SU-DHL-6 (cell line): ENCODE measurements at regions not wholly inside any gene's neighbourhood (a gene's known extent, or its start where the extent isn't known, plus 50 kb on each side); places are given as distances from the start of the nearest gene placed in this dataset.

Source experiments
- H2AFZ ChIP-seq: fragments of 200-600 bp; sonication (generic); 2 replicates; pipeline ENCODE4 v1.6.1; 2014; ENCODE audit warnings: low read depth, mild to moderate bottlenecking, moderate library complexity, mixed read lengths, antibody characterized with exemption, low read length; ENCODE audit not compliant: severe bottlenecking
- H3F3A ChIP-seq: fragments of 200-600 bp; shearing (Covaris generic); 2 replicates; pipeline ENCODE4 v1.6.0; 2016; ENCODE audit warnings: antibody characterized with exemption, mild to moderate bottlenecking; ENCODE audit not compliant: insufficient read depth
- H3K27ac ChIP-seq: fragments of 200-600 bp; sonication (generic); 2 replicates; pipeline ENCODE4 v1.5.1; 2016; ENCODE audit warnings: low read depth, mild to moderate bottlenecking, low read length, moderate library complexity, mixed read lengths
- H3K27me3 ChIP-seq: fragments of 200-600 bp; sonication (generic), shearing (Covaris generic); 2 replicates; pipeline ENCODE4 v1.6.0; 2014; ENCODE audit warnings: mild to moderate bottlenecking, low read length
- H3K36me3 ChIP-seq: fragments of 200-600 bp; sonication (generic); 2 replicates; pipeline ENCODE4 v1.6.1; 2014; ENCODE audit warnings: mild to moderate bottlenecking, low read length, mixed read lengths
- H3K4me2 ChIP-seq: fragments of 300-600, 200-600 bp; shearing (Covaris generic), sonication (generic); 2 replicates; pipeline ENCODE4 v1.6.0; 2014; ENCODE audit warnings: low read length, low read depth, mild to moderate bottlenecking; ENCODE audit not compliant: poor library complexity, severe bottlenecking
- H3K4me3 ChIP-seq: fragments of 200-600 bp; sonication (generic); 2 replicates; pipeline ENCODE4 v1.5.1; 2014; ENCODE audit warnings: antibody characterized with exemption, low read length, mild to moderate bottlenecking, mixed read lengths; ENCODE audit not compliant: insufficient read depth, poor library complexity, severe bottlenecking
- H3K79me2 ChIP-seq: fragments of 200-600 bp; sonication (generic); 2 replicates; pipeline ENCODE4 v1.6.1; 2014; ENCODE audit warnings: mild to moderate bottlenecking, low read length, moderate library complexity; ENCODE audit not compliant: insufficient read depth
- H3K9ac ChIP-seq: fragments of 200-600 bp; sonication (generic); 2 replicates; pipeline ENCODE4 v1.7.0; 2014; ENCODE audit warnings: mild to moderate bottlenecking, low read length
- H3K9me2 ChIP-seq: fragments of 200-600 bp; sonication (generic); replicated peaks from 2 replicates; pipeline ENCODE4 v1.6.1; 2014; ENCODE audit warnings: low read length; ENCODE audit not compliant: insufficient read depth
- H3K9me3 ChIP-seq: fragments of 200-600 bp; sonication (generic); 2 replicates; pipeline ENCODE4 v1.6.1; 2014; ENCODE audit warnings: low read length, mixed read lengths; ENCODE audit not compliant: insufficient read depth
- H4K20me1 ChIP-seq: fragments of 200-600 bp; sonication (generic); 2 replicates; pipeline ENCODE4 v1.6.1; 2014; ENCODE audit warnings: low read depth, mild to moderate bottlenecking, antibody characterized with exemption, low read length, moderate library complexity, mixed read lengths
- EZH2phosphoT487 ChIP-seq: fragments of 200-600 bp; sonication (generic), shearing (Covaris generic); conservative IDR thresholded peaks from 2 replicates; pipeline ENCODE4 v1.6.1; 2018; ENCODE audit warnings: mild to moderate bottlenecking, antibody characterized with exemption, low read length, moderate library complexity, mixed read lengths
- TF ChIP-seq, protein P1 (sequence below): fragments of 200-600 bp; sonication (generic); IDR thresholded peaks from one replicate; pipeline ENCODE4 v1.5.1; 2017; ENCODE audit warnings: antibody characterized with exemption, mild to moderate bottlenecking, low read length, moderate library complexity; ENCODE audit not compliant: insufficient read depth, poor library complexity, severe bottlenecking

DNA sequence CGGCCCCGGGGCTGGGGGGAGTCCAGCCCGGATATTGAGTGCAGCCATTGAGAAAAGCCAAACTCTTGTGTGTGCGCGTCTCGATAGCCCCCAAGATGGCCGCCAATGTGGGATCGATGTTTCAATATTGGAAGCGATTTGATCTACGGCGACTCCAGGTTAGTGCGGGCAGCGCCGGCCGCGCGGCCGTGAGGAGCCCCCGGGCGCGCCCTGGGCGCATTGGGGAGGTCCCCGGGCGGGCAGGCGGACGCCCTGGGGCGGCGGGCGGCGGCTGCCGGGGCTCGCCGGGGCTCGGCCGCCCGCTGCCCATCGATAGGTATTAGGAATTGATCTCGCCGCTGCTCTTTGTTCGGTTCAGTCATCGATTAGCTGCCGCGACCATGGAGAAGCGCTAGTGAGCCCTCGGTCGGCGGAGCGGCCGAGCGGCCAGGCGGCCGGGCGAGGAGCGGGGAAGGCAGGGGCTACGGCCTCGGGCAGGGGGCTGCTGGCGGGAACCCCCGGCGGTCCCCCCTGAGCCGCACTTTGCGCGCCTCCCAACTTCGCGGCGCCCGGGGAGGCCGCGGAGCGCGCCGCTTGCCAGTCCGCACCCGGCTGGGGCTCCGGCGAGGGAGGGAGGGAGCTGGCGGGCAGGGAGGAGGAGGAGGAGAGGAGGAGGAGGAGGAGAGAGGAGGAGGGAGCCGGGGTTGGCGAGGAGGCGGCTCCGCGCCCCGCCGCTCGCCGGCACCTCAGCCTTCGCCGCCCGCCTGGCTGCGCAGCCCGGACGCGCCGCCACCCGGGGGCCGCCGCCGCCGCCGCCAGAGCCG is 113.9 kb upstream of the MYL2 start, which contains the start of gene CUX2:
CUX2 (plus strand) TSS at position 83 of the 803 bp plus-strand sequence.
- H4K20me1 ChIP-seq, result no peaks in the 10 kb centered on the region
- no peak within 1 kb of the TSS for H3K4me2 ChIP-seq
- no peak within 1 kb of the TSS for H3K4me3 ChIP-seq
- H3F3A ChIP-seq, result peaks cover 14% of the 10 kb centered on the region; the same call in 1 of the 2 replicates
- no peak within 1 kb of the TSS for H3K27ac ChIP-seq
- H3K36me3 ChIP-seq, result no peaks in the 10 kb centered on the region
- no peaks in the 10 kb centered on the region for H3K9me3 ChIP-seq
- no peak within 1 kb of the TSS for H2AFZ ChIP-seq
- H3K27me3 ChIP-seq, result no peaks in the 10 kb centered on the region
- no peaks in the 10 kb centered on the region for H3K79me2 ChIP-seq
- H3K9ac ChIP-seq, result no peak within 1 kb of the TSS
- H3K9me2 ChIP-seq, result no peaks in the 10 kb centered on the region
- TF ChIP-seq, protein P1, sequence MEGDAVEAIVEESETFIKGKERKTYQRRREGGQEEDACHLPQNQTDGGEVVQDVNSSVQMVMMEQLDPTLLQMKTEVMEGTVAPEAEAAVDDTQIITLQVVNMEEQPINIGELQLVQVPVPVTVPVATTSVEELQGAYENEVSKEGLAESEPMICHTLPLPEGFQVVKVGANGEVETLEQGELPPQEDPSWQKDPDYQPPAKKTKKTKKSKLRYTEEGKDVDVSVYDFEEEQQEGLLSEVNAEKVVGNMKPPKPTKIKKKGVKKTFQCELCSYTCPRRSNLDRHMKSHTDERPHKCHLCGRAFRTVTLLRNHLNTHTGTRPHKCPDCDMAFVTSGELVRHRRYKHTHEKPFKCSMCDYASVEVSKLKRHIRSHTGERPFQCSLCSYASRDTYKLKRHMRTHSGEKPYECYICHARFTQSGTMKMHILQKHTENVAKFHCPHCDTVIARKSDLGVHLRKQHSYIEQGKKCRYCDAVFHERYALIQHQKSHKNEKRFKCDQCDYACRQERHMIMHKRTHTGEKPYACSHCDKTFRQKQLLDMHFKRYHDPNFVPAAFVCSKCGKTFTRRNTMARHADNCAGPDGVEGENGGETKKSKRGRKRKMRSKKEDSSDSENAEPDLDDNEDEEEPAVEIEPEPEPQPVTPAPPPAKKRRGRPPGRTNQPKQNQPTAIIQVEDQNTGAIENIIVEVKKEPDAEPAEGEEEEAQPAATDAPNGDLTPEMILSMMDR, result no peak
- no peak for TF ChIP-seq EZH2phosphoT487

DNA sequence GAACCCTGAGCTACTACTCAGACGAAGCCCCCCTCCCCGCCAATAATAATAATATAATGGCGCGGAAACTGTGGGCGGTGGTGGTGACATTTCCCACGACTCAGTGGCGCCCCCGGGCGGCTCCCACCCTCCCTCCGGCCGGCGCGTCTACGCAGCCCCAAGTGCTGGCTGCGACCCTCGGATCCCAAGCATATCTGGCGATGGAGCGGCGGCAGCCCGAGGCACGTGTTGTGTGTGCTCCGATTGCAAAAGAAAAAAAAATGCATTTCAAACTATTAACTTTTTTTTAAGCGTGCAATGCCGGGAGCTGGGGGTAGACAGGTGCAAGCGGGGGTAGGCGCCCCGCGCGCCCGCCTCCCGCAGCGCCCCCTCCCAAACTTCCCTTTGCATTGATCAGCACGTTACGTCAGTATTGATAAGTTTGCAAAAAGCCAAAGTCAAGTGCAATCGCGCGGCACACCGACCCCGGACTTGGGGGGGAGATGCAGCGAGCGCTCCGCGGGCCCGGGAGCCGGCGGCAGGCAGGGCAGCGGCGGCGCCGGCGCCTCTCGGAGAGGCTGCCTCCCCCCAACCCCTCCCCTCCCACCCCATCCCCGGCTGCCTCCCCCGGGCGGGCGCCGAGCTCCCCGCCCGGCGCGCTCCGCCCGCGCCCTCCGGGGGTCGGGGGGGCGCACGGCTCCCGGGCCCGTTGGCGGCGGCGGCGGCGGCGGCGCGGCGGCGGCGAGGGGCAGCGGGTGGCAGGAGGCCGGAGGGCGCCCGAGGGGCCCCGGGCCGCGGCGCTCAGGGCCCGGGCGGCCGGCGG is 113.1 kb upstream of the MYL2 start:
- no peaks in the 10 kb centered on the region for H3K79me2 ChIP-seq
- H3K9me3 ChIP-seq, result no peaks in the 10 kb centered on the region
- H3K36me3 ChIP-seq, result no peaks in the 10 kb centered on the region
- no peaks in the 10 kb centered on the region for H3K9me2 ChIP-seq
- H3K27me3 ChIP-seq, result no peaks in the 10 kb centered on the region
- no peak overlapping the region for H3K27ac ChIP-seq
- no peak overlapping the region for H3K4me2 ChIP-seq
- no peak overlapping the region for H2AFZ ChIP-seq
- no peak overlapping the region for H3K4me3 ChIP-seq
- TF ChIP-seq, protein P1, result peak; percentile 20
- no peak for TF ChIP-seq EZH2phosphoT487
- H3K9ac ChIP-seq, result no peak overlapping the region
- peaks cover 11% of the 10 kb centered on the region; the same call in 1 of the 2 replicates for H3F3A ChIP-seq
- H4K20me1 ChIP-seq, result no peaks in the 10 kb centered on the region

DNA sequence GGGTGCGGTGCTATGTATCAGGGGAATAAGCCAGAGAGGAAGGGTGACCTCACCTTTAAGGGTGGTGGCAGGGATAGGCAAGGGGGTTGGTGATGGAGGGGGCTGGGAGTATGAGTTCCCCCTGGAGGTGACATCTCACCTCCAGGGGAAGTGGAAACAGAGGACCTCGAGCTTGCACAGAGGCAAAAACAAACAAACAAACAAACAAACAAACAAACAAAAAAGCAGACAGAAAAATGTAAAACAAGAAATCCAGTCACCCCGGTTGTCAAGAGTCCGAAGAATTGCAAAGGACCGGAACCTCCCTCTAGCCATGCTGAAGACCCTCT is 112.2 kb upstream of the MYL2 start:
- Histone ChIP-seq H3K27me3 (no peaks in the 10 kb centered on the region), H3K9me3 (no peaks in the 10 kb centered on the region), H2AFZ (no peak overlapping the region), H3K9ac (no peak overlapping the region), H4K20me1 (no peaks in the 10 kb centered on the region), H3K4me3 (no peak overlapping the region), H3K36me3 (no peaks in the 10 kb centered on the region), H3K27ac (no peak overlapping the region), H3F3A (peaks cover 5% of the 10 kb centered on the region; the same call in 1 of the 2 replicates), H3K4me2 (no peak overlapping the region), H3K9me2 (no peaks in the 10 kb centered on the region), H3K79me2 (no peaks in the 10 kb centered on the region)
- no peak for TF ChIP-seq EZH2phosphoT487
- TF ChIP-seq, protein P1, result no peak
